IgD-negative memory B cell (primary cell): ENCODE measurements at regions not wholly inside any gene's neighbourhood (a gene's known extent, or its start where the extent isn't known, plus 50 kb on each side); places are given as distances from the start of the nearest gene placed in this dataset.
"Not testable (repeated sequence)": the region's sequence is repeated elsewhere in the genome, so short reads cannot be mapped to it uniquely, and the experiment has no call there.

Experiments used
- H3K27ac Mint-ChIP-seq, 3 donors: one replicate each; pipeline ENCODE4 v1.8.0; 2020 to 2022; ENCODE audit warnings: mild to moderate bottlenecking in 3 of 3, mixed read lengths in 3 of 3, moderate library complexity in 1 of 3
- H3K27me3 Mint-ChIP-seq: one replicate; pipeline ENCODE4 v1.8.0; 2021; ENCODE audit warnings: mixed read lengths
- H3K36me3 Mint-ChIP-seq: one replicate; pipeline ENCODE4 v1.8.0; 2020; ENCODE audit warnings: mild to moderate bottlenecking, mixed read lengths
- H3K4me1 Mint-ChIP-seq, 3 donors: one replicate each; pipeline ENCODE4 v1.8.0; 2020 to 2022; ENCODE audit warnings: mixed read lengths in 3 of 3, mild to moderate bottlenecking in 1 of 3
- H3K4me3 Mint-ChIP-seq, 4 donors: one replicate each; pipeline ENCODE4 v1.8.0; 2020 to 2022; ENCODE audit warnings: mild to moderate bottlenecking in 4 of 4, mixed read lengths in 4 of 4, moderate library complexity in 3 of 4
- H3K9me3 Mint-ChIP-seq, 3 donors: one replicate each; pipeline ENCODE4 v1.8.0; 2020 to 2021; ENCODE audit warnings: mixed read lengths in 3 of 3, mild to moderate bottlenecking in 1 of 3

DNA sequence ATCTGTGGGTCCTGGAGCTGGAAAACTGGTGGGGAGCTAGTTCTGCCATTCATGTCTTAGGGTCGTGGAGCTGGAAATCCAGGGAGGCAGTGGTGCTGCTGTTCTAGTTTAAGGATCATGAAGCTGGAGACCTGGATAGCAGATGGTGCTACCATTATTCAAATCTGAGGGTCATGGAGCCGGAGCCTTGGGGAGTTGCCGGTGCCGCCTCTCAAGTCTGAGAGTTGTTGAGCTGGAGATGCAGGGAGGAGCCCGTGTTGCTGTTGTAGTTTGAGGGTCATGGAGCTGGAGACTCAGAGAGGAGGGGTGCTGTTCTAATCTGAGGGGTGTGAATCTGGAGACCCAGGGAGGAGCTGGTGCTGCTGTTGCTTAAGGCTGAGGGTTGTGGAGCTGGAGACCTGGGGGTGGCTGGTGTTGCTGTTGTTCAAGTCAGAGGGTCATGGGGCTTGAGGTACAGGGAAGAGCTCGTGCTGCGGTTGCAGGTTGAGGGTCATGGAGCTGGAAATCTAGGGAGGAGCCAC is 86.0 kb upstream of the ZNF479 start:
- Mint-ChIP-seq H3K4me1 (no peaks in the 10 kb centered on the region), H3K9me3 (peaks cover 6 to 43% (median 30%) of the 10 kb centered on the region in 3 donors), H3K36me3 (peaks cover 4% of the 10 kb centered on the region), H3K4me3 (no peak overlapping the region), H3K27ac (no peak overlapping the region), H3K27me3 (peaks cover 2% of the 10 kb centered on the region)

- Mint-ChIP-seq H3K9me3 (peaks cover 5 to 36% (median 34%) of the 10 kb centered on the region in 3 donors), H3K4me1 (no peaks in the 10 kb centered on the region), H3K36me3 (peaks cover 2% of the 10 kb centered on the region), H3K27ac (peak overlapping the region in 1 of 3 donors; percentile 21), H3K27me3 (peaks cover 2% of the 10 kb centered on the region), H3K4me3 (no peak overlapping the region)
Observed at GRCh38 chr7:57220746-57221145, 88.5 kb upstream of the ZNF479 start.

- no peaks in the 10 kb centered on the region for H3K27me3 Mint-ChIP-seq
Observed at GRCh38 chr7:57225666-57226065, 93.4 kb upstream of the ZNF479 start.

GRCh38 chr7:57241236-57241635 is 109.0 kb upstream of the ZNF479 start:
- not testable (repeated sequence) for H3K27me3 Mint-ChIP-seq, H3K36me3 Mint-ChIP-seq, H3K4me1 Mint-ChIP-seq, H3K27ac Mint-ChIP-seq
- H3K9me3 Mint-ChIP-seq = peaks cover 10 to 31% (median 17%) of the 10 kb centered on the region in 3 donors
- peak overlapping the region in 1 of 4 donors; percentile 70 for H3K4me3 Mint-ChIP-seq

More at GRCh38 chr7:57225666-57226065, 93.4 kb upstream of the ZNF479 start:
- Mint-ChIP-seq H3K27ac (no peak overlapping the region), H3K4me3 (no peak overlapping the region), H3K36me3 (no peaks in the 10 kb centered on the region), H3K4me1 (no peaks in the 10 kb centered on the region), H3K9me3 (peaks cover 5 to 25% (median 13%) of the 10 kb centered on the region in 3 donors)

DNA sequence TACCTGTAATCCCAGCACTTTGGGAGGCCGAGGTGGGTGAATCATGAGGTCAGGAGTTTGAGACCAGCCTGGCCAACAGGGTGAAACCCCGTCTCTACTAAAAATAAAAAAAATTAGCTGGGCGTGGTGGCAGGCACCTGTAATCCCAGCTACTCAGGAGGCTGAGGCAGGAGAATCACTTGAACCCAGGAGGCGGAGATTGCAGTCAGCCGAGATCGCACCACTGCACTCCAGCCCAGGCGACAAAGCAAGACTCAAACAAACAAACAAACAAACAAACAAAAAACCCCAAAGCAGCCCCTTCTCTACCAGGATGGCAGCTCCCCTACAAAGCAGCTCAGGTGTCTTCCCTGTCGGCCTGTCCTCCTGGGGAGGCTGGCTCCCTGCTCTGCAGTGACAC is 111.3 kb upstream of the ZNF479 start:
- not testable (repeated sequence) for H3K27me3 Mint-ChIP-seq, H3K36me3 Mint-ChIP-seq, H3K27ac Mint-ChIP-seq, H3K4me3 Mint-ChIP-seq, H3K4me1 Mint-ChIP-seq
- H3K9me3 Mint-ChIP-seq = peaks cover 14 to 29% (median 18%) of the 10 kb centered on the region in 3 donors

DNA sequence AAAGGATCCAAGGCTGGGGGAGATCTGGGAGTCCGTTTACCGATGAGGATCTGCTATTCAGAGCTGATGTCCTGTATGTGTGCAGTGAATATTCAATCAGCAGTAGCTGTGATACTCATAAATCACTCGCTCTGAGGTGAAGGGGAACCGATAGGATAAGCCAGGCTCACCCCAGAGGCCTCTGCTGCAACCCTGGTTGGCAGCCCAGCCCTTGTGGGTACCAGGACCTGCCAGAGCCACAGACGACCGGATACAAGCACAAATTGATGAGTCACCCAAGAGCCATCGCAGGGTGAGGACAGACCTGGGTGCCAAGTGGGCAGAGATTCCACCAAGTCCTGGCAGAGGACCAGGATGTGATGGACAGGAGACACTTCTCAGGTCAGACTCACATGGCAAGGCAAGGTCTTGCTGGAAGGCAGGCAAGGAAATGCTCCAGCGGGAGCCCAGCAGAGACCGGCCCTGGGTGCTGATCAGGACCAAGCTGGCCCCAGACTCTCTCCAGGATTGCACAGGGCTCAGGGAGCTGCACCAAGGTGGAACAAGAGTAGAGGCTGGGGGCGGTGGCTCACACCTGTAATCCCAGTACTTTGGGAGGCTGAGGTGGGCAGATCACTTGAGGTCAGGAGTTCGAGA is 112.2 kb upstream of the ZNF479 start:
- not testable (repeated sequence) for H3K27me3 Mint-ChIP-seq, H3K4me1 Mint-ChIP-seq, H3K4me3 Mint-ChIP-seq, H3K36me3 Mint-ChIP-seq, H3K27ac Mint-ChIP-seq
- peaks cover 13 to 24% (median 18%) of the 10 kb centered on the region in 3 donors for H3K9me3 Mint-ChIP-seq

DNA sequence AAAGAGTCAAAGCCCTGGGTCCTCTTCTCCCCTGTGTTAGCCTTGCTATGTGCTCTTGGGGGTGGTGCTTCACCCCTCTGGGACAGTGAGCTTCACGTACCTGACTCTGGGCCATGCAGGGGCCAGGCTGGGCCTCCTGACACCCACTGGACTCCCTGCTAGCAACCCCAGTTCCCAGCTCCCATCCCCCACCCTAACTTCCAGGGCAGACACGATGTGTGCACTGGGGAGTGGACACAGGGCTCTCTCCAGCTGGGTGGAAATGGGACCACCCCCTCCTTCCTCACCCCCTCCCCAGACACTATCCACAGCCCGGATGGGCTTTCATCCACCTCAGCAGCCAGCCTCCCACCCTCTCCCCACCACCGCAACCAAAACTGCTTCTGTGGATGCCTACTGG is 113.0 kb upstream of the ZNF479 start:
- Mint-ChIP-seq H3K9me3 (peaks cover 13 to 24% (median 18%) of the 10 kb centered on the region in 3 donors), H3K4me3 (no peak overlapping the region), H3K36me3 (no peaks in the 10 kb centered on the region), H3K27ac (no peak overlapping the region), H3K4me1 (no peaks in the 10 kb centered on the region), H3K27me3 (no peaks in the 10 kb centered on the region)

DNA sequence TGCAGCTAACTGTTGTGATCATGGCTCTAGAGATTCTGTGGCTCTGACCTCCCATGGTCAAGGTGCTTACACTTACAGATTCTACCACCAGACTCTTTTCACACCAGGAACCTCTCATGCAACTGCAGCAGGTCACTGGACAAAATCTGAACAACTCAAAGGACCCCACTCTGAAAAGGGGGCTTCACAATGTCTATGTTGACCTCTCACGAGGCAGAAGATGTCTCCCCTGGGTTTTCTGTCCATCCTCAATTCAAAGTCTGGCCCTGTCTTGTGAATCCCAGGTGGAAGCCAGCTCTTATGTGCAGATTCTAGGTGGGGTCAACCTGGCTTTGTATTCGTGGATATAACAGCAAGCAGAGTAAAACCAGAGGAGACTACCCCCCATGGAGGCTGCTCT is 118.6 kb upstream of the ZNF479 start:
- H3K9me3 Mint-ChIP-seq = peaks cover 10 to 13% (median 13%) of the 10 kb centered on the region in 3 donors
- H3K36me3 Mint-ChIP-seq = no peaks in the 10 kb centered on the region
- no peak overlapping the region for H3K27ac Mint-ChIP-seq
- H3K27me3 Mint-ChIP-seq = no peaks in the 10 kb centered on the region
- no peak overlapping the region for H3K4me3 Mint-ChIP-seq
- H3K4me1 Mint-ChIP-seq = no peaks in the 10 kb centered on the region

GRCh38 chr7:57256637-57257375 is 124.6 kb upstream of the ZNF479 start:
- Mint-ChIP-seq H3K27me3 (no peaks in the 10 kb centered on the region), H3K4me1 (no peaks in the 10 kb centered on the region), H3K4me3 (no peak overlapping the region), H3K9me3 (peaks cover 4 to 10% (median 7%) of the 10 kb centered on the region in 3 donors), H3K36me3 (no peaks in the 10 kb centered on the region), H3K27ac (no peak overlapping the region)

DNA sequence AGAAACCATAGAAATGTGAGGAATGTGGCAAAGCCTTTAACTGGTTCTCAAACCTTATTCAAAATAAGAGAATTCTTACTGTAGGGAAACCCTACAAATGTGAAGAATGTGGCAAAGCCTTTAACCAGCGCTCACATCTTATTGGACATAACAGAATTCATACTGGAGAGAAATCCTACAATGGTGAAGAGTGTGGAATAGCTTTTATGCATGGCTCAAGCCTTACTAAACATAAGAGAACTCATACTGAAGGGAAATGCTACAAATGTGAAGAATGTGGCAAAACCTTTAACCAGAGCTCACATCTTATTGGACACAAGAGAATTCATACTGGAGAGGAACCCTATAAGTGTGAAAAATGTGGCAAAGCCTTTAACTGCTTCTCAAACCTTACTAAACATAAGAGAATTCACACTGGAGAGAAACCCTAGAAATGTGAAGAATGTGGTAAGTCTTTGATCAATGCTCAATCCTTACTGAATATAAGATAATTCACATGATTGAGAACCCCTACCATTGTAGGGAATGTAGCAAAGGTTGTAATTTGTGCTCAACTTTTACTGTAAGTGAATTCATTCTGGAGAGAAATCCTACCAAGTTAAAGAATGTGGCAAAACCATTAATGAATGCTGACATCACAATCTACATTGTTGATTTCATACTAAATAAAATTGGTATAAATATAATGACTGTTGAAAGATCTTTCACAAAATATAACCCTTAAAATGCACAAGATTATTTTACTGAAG is 142.5 kb upstream of the ZNF479 start:
- H3K27ac Mint-ChIP-seq = no peak overlapping the region
- no peaks in the 10 kb centered on the region for H3K4me1 Mint-ChIP-seq
- no peaks in the 10 kb centered on the region for H3K36me3 Mint-ChIP-seq
- H3K9me3 Mint-ChIP-seq = peaks cover 7 to 44% (median 23%) of the 10 kb centered on the region in 3 donors
- H3K27me3 Mint-ChIP-seq = no peaks in the 10 kb centered on the region
- no peak overlapping the region for H3K4me3 Mint-ChIP-seq

DNA sequence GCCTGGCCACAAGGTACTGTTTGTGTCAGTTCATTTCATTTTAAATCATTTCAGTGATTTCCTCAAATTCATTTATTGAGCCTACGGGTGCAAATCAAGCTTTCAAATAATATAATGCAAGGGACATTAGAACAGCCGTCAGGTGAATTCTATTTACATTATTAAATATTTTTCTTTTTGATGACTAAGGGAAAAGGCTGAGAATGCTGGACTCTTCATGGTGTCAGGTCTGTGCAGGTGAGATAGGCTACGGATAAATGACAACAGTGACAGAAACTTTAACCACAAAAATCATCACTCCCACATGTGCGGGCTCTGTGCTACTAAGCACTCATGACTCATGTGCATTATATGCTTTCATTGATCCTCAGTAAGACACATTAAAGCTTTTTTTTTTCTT is 149.2 kb upstream of the ZNF716 start:
- no peaks in the 10 kb centered on the region for H3K4me1 Mint-ChIP-seq
- H3K9me3 Mint-ChIP-seq = peaks cover 9 to 14% (median 9%) of the 10 kb centered on the region in 3 donors
- H3K27me3 Mint-ChIP-seq = no peaks in the 10 kb centered on the region
- H3K4me3 Mint-ChIP-seq = no peak overlapping the region
- peaks cover 3% of the 10 kb centered on the region for H3K36me3 Mint-ChIP-seq
- no peak overlapping the region for H3K27ac Mint-ChIP-seq

- H3K36me3 Mint-ChIP-seq = no peaks in the 10 kb centered on the region
- no peaks in the 10 kb centered on the region for H3K27me3 Mint-ChIP-seq
- H3K4me1 Mint-ChIP-seq = no peaks in the 10 kb centered on the region
- H3K9me3 Mint-ChIP-seq = peaks cover 13 to 20% (median 13%) of the 10 kb centered on the region in 3 donors
- H3K4me3 Mint-ChIP-seq = no peak overlapping the region
- no peak overlapping the region for H3K27ac Mint-ChIP-seq
Observed at GRCh38 chr7:57305192-57305748, 144.7 kb upstream of the ZNF716 start.

DNA sequence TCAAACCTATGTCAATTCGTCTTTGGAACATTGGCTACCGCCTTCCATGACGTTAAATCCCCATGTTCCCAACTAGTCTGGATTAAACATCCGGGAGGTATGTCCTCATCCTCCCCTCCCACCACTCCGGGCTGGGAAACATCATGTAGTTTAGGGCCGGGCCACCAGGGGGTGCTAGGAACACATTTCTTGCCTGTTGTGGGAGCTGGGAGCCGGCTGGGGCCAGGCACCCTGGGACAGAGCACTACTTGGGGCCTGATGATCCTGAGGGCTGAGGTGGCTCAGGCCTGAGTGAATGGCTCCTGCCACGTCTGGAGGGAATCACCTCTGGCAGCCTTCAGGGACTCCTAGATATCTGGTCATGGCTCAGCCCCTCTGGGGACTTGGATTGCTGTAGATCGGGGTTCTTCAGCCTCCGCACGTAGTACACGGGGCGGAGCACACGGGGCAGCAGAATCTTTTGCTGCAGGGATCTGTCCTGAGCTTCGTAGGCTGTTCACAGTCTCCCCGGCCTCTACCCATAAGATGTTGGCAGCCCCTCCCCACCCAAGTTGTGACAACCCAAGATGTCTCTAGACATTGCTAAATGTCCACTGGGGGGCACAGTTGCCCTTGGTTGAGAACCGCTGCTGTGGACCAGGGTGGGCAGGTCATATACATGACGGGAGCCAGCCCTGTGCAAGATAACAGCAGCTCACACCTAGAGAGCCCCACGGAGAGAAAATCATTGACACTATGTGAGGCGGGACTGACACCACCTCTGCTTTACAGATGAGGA is 141.2 kb upstream of the ZNF716 start:
- Mint-ChIP-seq H3K27me3 (no peaks in the 10 kb centered on the region), H3K4me3 (no peak overlapping the region), H3K27ac (no peak overlapping the region), H3K36me3 (no peaks in the 10 kb centered on the region), H3K9me3 (peaks cover 8 to 17% (median 13%) of the 10 kb centered on the region in 3 donors), H3K4me1 (no peaks in the 10 kb centered on the region)

DNA sequence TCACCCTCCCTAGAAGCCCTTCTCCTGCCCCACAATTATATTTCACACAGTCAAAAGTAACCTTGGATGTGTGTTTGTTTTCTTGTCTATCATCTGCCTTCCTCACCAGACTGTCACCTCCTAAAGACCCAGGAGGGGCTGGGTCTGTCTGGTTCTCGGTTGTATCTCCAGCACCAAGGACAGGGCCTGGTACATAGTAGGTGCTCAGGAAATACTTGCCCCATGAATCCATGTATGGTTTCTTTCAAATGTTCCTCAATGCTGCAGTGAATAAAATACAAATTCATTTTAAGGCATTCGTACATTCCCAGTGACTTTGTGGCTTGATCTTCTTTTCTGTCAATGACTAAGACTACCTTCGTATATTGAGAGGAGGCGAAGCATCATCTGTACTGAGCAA is 122.9 kb upstream of the ZNF716 start:
- Mint-ChIP-seq H3K4me3 (peak overlapping the region in 1 of 4 donors; percentile 17), H3K4me1 (no peaks in the 10 kb centered on the region), H3K27me3 (no peaks in the 10 kb centered on the region), H3K9me3 (peaks cover 14 to 28% (median 21%) of the 10 kb centered on the region in 3 donors), H3K27ac (no peak overlapping the region), H3K36me3 (no peaks in the 10 kb centered on the region)
